Loucy (cell line): ENCODE measurements at regions not wholly inside any gene's neighbourhood (a gene's known extent, or its start where the extent isn't known, plus 50 kb on each side); places are given as distances from the start of the nearest gene placed in this dataset.
"Not testable (repeated sequence)": the region's sequence is repeated elsewhere in the genome, so short reads cannot be mapped to it uniquely, and the experiment has no call there.

Source experiments
- CTCF ChIP-seq: fragments of 200-600 bp; sonication (generic); conservative IDR thresholded peaks from 2 replicates; pipeline ENCODE4 v1.5.1; 2014; ENCODE audit warnings: mild to moderate bottlenecking, antibody characterized with exemption, low read length
- EZH2phosphoT487 ChIP-seq: fragments of 200-600 bp; IDR thresholded peaks from 2 replicates; pipeline ENCODE4 v1.6.1; 2018; ENCODE audit warnings: antibody characterized with exemption, mild to moderate bottlenecking, moderate library complexity, borderline replicate concordance

- not testable (repeated sequence) for TF ChIP-seq CTCF, EZH2phosphoT487
These were observed 554.6 kb upstream of the ACTRT1 start for GRCh38 chrX:128606817-128607216.
